ENCODE measurements at regions not wholly inside any gene's neighbourhood (a gene's known extent, or its start where the extent isn't known, plus 50 kb on each side); places are given as distances from the start of the nearest gene placed in this dataset.
"Not testable (repeated sequence)": the region's sequence is repeated elsewhere in the genome, so short reads cannot be mapped to it uniquely, and the experiment has no call there.

- no peaks in the 10 kb centered on the region for H3K36me3 ChIP-seq (ENCODE audit: control insufficient read depth in 5 of 5, insufficient read depth in 5 of 5, low read length in 5 of 5)
- peaks cover 0 to 6% (median 0%) of the 10 kb centered on the region in 5 donors for H3K9me3 ChIP-seq (ENCODE audit: control insufficient read depth in 5 of 5, low read length in 5 of 5)
- no peak overlapping the region for H3K4me3 ChIP-seq (ENCODE audit: low read depth in 1 of 5, low read length in 5 of 5)
- no peaks in the 10 kb centered on the region for H3K27me3 ChIP-seq (ENCODE audit: control insufficient read depth in 5 of 5, insufficient read depth in 4 of 5, low read length in 5 of 5)
- no peaks in the 10 kb centered on the region for H3K4me1 ChIP-seq (ENCODE audit: control insufficient read depth in 5 of 5, insufficient read depth in 5 of 5, low read length in 5 of 5)
- no peak overlapping the region for H3K27ac ChIP-seq (ENCODE audit: low read depth, low read length)
- H3K9ac ChIP-seq (ENCODE audit: low read length in 5 of 5): no peak overlapping the region
These were observed 442.4 kb upstream of the ISX start for GRCh38 chr22:34623580-34623979.

- not testable (repeated sequence) for H3K9ac ChIP-seq (ENCODE audit: low read length in 5 of 5); H3K27me3 ChIP-seq (ENCODE audit: control insufficient read depth in 5 of 5, insufficient read depth in 4 of 5, low read length in 5 of 5); H3K9me3 ChIP-seq (ENCODE audit: control insufficient read depth in 5 of 5, low read length in 5 of 5); H3K27ac ChIP-seq (ENCODE audit: low read depth, low read length); H3K4me3 ChIP-seq (ENCODE audit: low read depth in 1 of 5, low read length in 5 of 5); H3K36me3 ChIP-seq (ENCODE audit: control insufficient read depth in 5 of 5, insufficient read depth in 5 of 5, low read length in 5 of 5); H3K4me1 ChIP-seq (ENCODE audit: control insufficient read depth in 5 of 5, insufficient read depth in 5 of 5, low read length in 5 of 5)
These were observed 440.1 kb upstream of the ISX start for GRCh38 chr22:34625892-34626291.

GRCh38 chr22:34638128-34638527, 427.8 kb upstream of the ISX start:
- no peak overlapping the region for H3K4me3 ChIP-seq (ENCODE audit: low read depth in 1 of 5, low read length in 5 of 5)
- H3K27ac ChIP-seq (ENCODE audit: low read depth, low read length): no peak overlapping the region
- H3K9me3 ChIP-seq (ENCODE audit: control insufficient read depth in 5 of 5, low read length in 5 of 5): no peaks in the 10 kb centered on the region
- no peak overlapping the region for H3K9ac ChIP-seq (ENCODE audit: low read length in 5 of 5)
- H3K27me3 ChIP-seq (ENCODE audit: control insufficient read depth in 5 of 5, insufficient read depth in 4 of 5, low read length in 5 of 5): peaks cover 0 to 3% (median 0%) of the 10 kb centered on the region in 5 donors
- H3K4me1 ChIP-seq (ENCODE audit: control insufficient read depth in 5 of 5, insufficient read depth in 5 of 5, low read length in 5 of 5): no peaks in the 10 kb centered on the region
- no peaks in the 10 kb centered on the region for H3K36me3 ChIP-seq (ENCODE audit: control insufficient read depth in 5 of 5, insufficient read depth in 5 of 5, low read length in 5 of 5)

- no peak overlapping the region for H3K27ac ChIP-seq (ENCODE audit: low read depth, low read length)
- H3K9ac ChIP-seq (ENCODE audit: low read length in 5 of 5): no peak overlapping the region
- H3K4me3 ChIP-seq (ENCODE audit: low read depth in 1 of 5, low read length in 5 of 5): no peak overlapping the region
- H3K4me1 ChIP-seq (ENCODE audit: control insufficient read depth in 5 of 5, insufficient read depth in 5 of 5, low read length in 5 of 5): no peaks in the 10 kb centered on the region
- H3K9me3 ChIP-seq (ENCODE audit: control insufficient read depth in 5 of 5, low read length in 5 of 5): no peaks in the 10 kb centered on the region
- H3K27me3 ChIP-seq (ENCODE audit: control insufficient read depth in 5 of 5, insufficient read depth in 4 of 5, low read length in 5 of 5): peaks cover 0 to 3% (median 0%) of the 10 kb centered on the region in 5 donors
- no peaks in the 10 kb centered on the region for H3K36me3 ChIP-seq (ENCODE audit: control insufficient read depth in 5 of 5, insufficient read depth in 5 of 5, low read length in 5 of 5)
These were observed 426.0 kb upstream of the ISX start for GRCh38 chr22:34639911-34640310.

- Histone ChIP-seq H3K36me3 (ENCODE audit: control insufficient read depth in 5 of 5, insufficient read depth in 5 of 5, low read length in 5 of 5) (no peaks in the 10 kb centered on the region), H3K9ac (ENCODE audit: low read length in 5 of 5) (no peak overlapping the region), H3K27ac (ENCODE audit: low read depth, low read length) (no peak overlapping the region), H3K27me3 (ENCODE audit: control insufficient read depth in 5 of 5, insufficient read depth in 4 of 5, low read length in 5 of 5) (peaks cover 0 to 4% (median 2%) of the 10 kb centered on the region in 5 donors), H3K4me1 (ENCODE audit: control insufficient read depth in 5 of 5, insufficient read depth in 5 of 5, low read length in 5 of 5) (no peaks in the 10 kb centered on the region), H3K9me3 (ENCODE audit: control insufficient read depth in 5 of 5, low read length in 5 of 5) (peaks cover 0 to 3% (median 0%) of the 10 kb centered on the region in 5 donors), H3K4me3 (ENCODE audit: low read depth in 1 of 5, low read length in 5 of 5) (no peak overlapping the region)
These were observed 420.6 kb upstream of the ISX start for GRCh38 chr22:34645375-34645774.

GRCh38 chr22:34669001-34669400, 397.0 kb upstream of the ISX start:
- H3K9me3 ChIP-seq (ENCODE audit: control insufficient read depth in 5 of 5, low read length in 5 of 5): no peaks in the 10 kb centered on the region
- H3K27me3 ChIP-seq (ENCODE audit: control insufficient read depth in 5 of 5, insufficient read depth in 4 of 5, low read length in 5 of 5): no peaks in the 10 kb centered on the region
- no peak overlapping the region for H3K9ac ChIP-seq (ENCODE audit: low read length in 5 of 5)
- no peaks in the 10 kb centered on the region for H3K36me3 ChIP-seq (ENCODE audit: control insufficient read depth in 5 of 5, insufficient read depth in 5 of 5, low read length in 5 of 5)
- H3K27ac ChIP-seq (ENCODE audit: low read depth, low read length): no peak overlapping the region
- H3K4me3 ChIP-seq (ENCODE audit: low read depth in 1 of 5, low read length in 5 of 5): no peak overlapping the region
- H3K4me1 ChIP-seq (ENCODE audit: control insufficient read depth in 5 of 5, insufficient read depth in 5 of 5, low read length in 5 of 5): no peaks in the 10 kb centered on the region

GRCh38 chr22:34683031-34683430, 382.9 kb upstream of the ISX start:
- H3K27ac ChIP-seq (ENCODE audit: low read depth, low read length); H3K4me3 ChIP-seq (ENCODE audit: low read depth in 1 of 5, low read length in 5 of 5); H3K4me1 ChIP-seq (ENCODE audit: control insufficient read depth in 5 of 5, insufficient read depth in 5 of 5, low read length in 5 of 5); H3K9me3 ChIP-seq (ENCODE audit: control insufficient read depth in 5 of 5, low read length in 5 of 5); H3K36me3 ChIP-seq (ENCODE audit: control insufficient read depth in 5 of 5, insufficient read depth in 5 of 5, low read length in 5 of 5); H3K9ac ChIP-seq (ENCODE audit: low read length in 5 of 5); H3K27me3 ChIP-seq (ENCODE audit: control insufficient read depth in 5 of 5, insufficient read depth in 4 of 5, low read length in 5 of 5): not testable (repeated sequence)

GRCh38 chr22:34684278-34684677, 381.7 kb upstream of the ISX start:
- not testable (repeated sequence) for H3K9ac ChIP-seq (ENCODE audit: low read length in 5 of 5); H3K27me3 ChIP-seq (ENCODE audit: control insufficient read depth in 5 of 5, insufficient read depth in 4 of 5, low read length in 5 of 5); H3K4me3 ChIP-seq (ENCODE audit: low read depth in 1 of 5, low read length in 5 of 5); H3K36me3 ChIP-seq (ENCODE audit: control insufficient read depth in 5 of 5, insufficient read depth in 5 of 5, low read length in 5 of 5); H3K4me1 ChIP-seq (ENCODE audit: control insufficient read depth in 5 of 5, insufficient read depth in 5 of 5, low read length in 5 of 5); H3K9me3 ChIP-seq (ENCODE audit: control insufficient read depth in 5 of 5, low read length in 5 of 5); H3K27ac ChIP-seq (ENCODE audit: low read depth, low read length)

- no peak overlapping the region for H3K9ac ChIP-seq (ENCODE audit: low read length in 5 of 5)
- H3K27me3 ChIP-seq (ENCODE audit: control insufficient read depth in 5 of 5, insufficient read depth in 4 of 5, low read length in 5 of 5): no peaks in the 10 kb centered on the region
- no peak overlapping the region for H3K27ac ChIP-seq (ENCODE audit: low read depth, low read length)
- no peaks in the 10 kb centered on the region for H3K36me3 ChIP-seq (ENCODE audit: control insufficient read depth in 5 of 5, insufficient read depth in 5 of 5, low read length in 5 of 5)
- no peaks in the 10 kb centered on the region for H3K4me1 ChIP-seq (ENCODE audit: control insufficient read depth in 5 of 5, insufficient read depth in 5 of 5, low read length in 5 of 5)
- no peaks in the 10 kb centered on the region for H3K9me3 ChIP-seq (ENCODE audit: control insufficient read depth in 5 of 5, low read length in 5 of 5)
- no peak overlapping the region for H3K4me3 ChIP-seq (ENCODE audit: low read depth in 1 of 5, low read length in 5 of 5)
These were observed 378.8 kb upstream of the ISX start for GRCh38 chr22:34687116-34687515.

GRCh38 chr22:34688825-34689224, 377.1 kb upstream of the ISX start:
- Histone ChIP-seq H3K4me1 (ENCODE audit: control insufficient read depth in 5 of 5, insufficient read depth in 5 of 5, low read length in 5 of 5) (no peaks in the 10 kb centered on the region), H3K36me3 (ENCODE audit: control insufficient read depth in 5 of 5, insufficient read depth in 5 of 5, low read length in 5 of 5) (no peaks in the 10 kb centered on the region), H3K9me3 (ENCODE audit: control insufficient read depth in 5 of 5, low read length in 5 of 5) (no peaks in the 10 kb centered on the region), H3K4me3 (ENCODE audit: low read depth in 1 of 5, low read length in 5 of 5) (no peak overlapping the region), H3K27me3 (ENCODE audit: control insufficient read depth in 5 of 5, insufficient read depth in 4 of 5, low read length in 5 of 5) (no peaks in the 10 kb centered on the region), H3K9ac (ENCODE audit: low read length in 5 of 5) (no peak overlapping the region), H3K27ac (ENCODE audit: low read depth, low read length) (no peak overlapping the region)

- Histone ChIP-seq H3K4me1 (ENCODE audit: control insufficient read depth in 5 of 5, insufficient read depth in 5 of 5, low read length in 5 of 5) (no peaks in the 10 kb centered on the region), H3K9ac (ENCODE audit: low read length in 5 of 5) (no peak overlapping the region), H3K27me3 (ENCODE audit: control insufficient read depth in 5 of 5, insufficient read depth in 4 of 5, low read length in 5 of 5) (peaks cover 0 to 5% (median 3%) of the 10 kb centered on the region in 5 donors), H3K27ac (ENCODE audit: low read depth, low read length) (no peak overlapping the region), H3K9me3 (ENCODE audit: control insufficient read depth in 5 of 5, low read length in 5 of 5) (peaks cover 0 to 4% (median 3%) of the 10 kb centered on the region in 5 donors), H3K4me3 (ENCODE audit: low read depth in 1 of 5, low read length in 5 of 5) (no peak overlapping the region), H3K36me3 (ENCODE audit: control insufficient read depth in 5 of 5, insufficient read depth in 5 of 5, low read length in 5 of 5) (no peaks in the 10 kb centered on the region)
These were observed 369.4 kb upstream of the ISX start for GRCh38 chr22:34696557-34696956.

Measured in subcutaneous abdominal adipose tissue (tissue), 5 donors.